SW480 (cell line): ENCODE measurements at regions not wholly inside any gene's neighbourhood (a gene's known extent, or its start where the extent isn't known, plus 50 kb on each side); places are given as distances from the start of the nearest gene placed in this dataset.

Experiments used
- DNase-seq: peaks from one replicate; pipeline ENCODE4 v3.0.0-alpha.2; 2016; ENCODE audit warnings: low spot score

DNA sequence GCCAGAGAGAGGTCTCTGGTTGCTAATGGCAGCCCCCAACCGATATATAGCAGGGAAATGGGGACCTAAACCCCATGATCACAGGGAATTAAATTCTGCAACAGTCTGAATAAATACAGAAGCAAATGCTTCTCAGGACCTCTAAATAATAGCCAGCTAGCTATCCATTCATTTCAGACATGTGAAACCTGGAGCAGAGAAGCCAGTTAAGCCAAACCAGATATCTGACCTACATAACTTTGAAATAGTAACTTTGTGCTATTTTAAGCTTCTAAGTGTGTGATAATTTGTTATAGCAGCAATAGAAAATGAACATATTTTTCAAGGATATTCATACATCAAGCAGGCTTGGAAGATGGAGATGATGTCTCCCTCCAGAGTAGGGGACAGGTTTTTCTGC, 1062.9 kb upstream of the CADM2 start:
- DNase-seq = no peak

DNA sequence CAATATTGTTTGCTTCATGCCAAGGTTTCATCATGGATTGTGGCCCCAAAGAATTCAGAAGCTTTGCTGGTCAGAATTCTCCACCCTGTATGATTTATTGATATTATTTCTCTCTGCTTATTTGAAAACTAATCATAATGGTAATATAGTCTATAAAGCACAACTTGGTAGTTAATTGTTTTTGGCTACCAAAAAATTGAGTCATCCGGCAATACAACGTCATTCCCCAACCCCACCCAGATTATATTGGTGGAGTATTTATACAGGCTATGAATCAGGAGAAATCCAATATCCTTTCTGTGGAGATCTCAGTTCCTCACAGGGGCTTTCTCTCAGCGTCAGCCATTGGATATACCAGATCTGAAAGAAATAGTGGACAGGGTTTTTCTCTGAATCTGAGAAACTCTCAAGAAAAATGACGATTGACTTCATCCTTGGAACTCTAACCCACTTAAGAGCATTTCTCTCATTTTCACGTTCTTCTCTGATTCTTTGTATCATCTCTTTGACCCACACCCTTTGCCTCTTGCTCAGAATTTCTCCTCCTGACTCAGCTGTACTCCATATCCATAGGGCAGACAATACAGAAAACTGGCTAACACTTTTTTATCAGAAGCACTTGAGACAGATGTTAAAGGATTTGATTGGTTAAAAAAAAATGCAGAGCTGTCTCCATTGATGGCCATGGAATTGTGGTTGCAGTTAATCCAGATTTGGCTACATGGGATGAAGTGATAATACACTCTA, 1055.8 kb upstream of the CADM2 start:
- no peak for DNase-seq

DNA sequence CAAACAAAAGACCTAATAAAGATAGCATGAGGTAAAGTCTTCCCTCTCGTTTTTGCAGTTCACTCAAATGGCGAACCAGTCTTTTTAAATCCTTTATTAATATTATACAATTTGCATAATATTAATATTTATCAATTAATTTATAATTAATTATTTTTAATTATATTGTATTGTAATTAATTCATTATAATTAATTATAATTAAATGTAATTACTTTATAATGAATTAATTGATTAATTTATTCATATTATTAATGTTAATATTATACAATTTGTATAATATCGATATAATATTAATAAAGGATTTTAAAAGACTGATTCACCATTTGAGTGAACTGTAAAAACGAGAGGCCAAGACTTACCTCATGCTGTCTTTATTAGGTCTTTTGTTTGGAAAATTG, 1045.4 kb upstream of the CADM2 start:
- no peak for DNase-seq

DNA sequence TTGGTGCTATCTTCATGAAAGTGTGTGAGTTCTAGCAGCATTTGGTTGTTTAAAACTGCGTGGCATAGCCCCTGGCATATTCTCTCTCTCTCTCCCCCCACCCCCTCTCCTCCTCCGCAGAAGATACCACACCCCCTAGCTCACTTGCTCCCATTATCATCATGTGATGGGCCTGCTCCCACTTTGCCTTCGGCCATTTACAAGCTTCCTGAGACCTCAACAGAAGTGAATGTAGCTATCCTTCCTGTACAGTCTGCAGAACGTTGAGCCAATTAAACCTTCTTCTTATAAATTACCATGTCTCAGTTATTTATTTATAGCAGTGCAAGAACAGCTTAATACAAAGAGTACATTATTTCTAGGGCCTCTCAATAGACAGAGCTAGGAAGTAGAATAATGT, 1032.5 kb upstream of the CADM2 start:
- no peak for DNase-seq

DNA sequence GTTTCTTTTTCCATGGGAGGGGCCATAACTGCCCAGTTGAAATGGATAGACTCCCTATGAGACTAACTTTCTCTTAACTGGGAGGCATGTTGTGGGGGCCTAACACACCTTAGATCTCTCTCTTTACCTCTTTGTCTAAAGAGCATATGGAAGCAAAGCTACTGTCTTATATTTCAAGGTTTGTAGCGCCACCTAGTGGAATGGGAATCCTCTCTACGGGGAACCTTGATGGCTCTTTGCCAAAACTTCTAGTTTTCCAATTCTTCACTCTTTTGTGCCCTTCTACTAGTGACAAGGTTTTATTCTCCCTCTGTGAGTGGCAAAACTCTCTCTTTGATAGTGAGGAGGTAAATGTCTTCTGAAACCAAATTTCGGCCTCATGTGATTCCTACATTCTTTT, 1030.4 kb upstream of the CADM2 start:
- peak; percentile 7 for DNase-seq

DNA sequence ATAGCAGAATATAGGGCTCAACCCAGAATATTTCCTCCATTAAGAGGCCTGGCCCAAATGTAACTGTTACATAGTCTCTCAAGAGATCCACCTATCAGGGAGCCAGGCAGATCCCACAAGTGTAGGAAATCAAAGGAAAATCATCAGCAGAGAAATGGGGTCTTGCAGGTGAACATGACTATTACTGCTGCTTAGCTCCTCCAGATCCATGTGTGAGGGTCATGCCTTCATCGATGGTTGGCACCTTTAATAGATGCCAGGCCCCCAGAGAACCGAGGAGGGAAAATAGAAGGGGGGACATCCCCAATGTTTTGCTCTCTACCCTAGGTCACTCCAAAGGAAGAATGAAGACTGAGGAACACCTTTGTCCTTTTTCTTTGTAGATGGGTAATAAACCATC, 1029.9 kb upstream of the CADM2 start:
- DNase-seq = no peak

DNA sequence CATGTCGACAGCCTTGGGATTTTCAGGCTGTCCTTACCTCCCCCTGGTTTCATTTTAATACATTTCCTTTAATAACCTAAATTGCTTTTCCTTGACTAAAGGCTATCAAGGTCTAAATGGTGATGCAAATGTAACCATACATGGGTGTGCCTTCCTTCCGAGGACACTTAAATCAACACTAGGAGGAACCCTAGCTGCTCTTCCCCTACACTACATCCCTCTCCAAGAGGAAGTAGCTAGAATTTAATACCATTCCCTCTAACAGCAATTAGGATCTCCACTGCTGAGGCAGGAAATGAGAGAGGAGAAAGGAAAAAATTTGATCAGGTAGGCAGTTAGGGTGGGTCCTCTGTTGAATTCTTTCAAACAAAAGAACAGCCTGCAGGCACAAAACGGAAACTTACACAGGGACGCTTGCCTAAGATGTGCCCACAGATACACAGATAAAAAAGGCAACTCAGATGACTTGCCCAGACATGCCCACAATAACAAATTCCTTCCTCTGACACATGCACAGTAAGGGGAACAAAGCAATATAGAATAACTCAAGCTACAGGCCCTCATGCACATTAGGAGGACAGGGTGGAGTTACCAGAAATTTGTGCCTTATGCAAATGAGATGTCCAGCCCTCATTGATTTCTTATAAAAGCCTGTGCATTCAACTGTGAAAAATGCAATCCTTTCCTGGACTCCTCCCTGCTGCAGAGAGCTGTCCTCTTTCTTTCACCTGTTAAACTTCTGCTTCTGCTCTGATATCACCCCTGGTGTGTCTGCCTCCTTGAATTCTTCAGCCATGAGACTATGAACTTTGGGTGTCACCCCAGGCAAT, 1024.4 kb upstream of the CADM2 start:
- peak; percentile 56 for DNase-seq

DNA sequence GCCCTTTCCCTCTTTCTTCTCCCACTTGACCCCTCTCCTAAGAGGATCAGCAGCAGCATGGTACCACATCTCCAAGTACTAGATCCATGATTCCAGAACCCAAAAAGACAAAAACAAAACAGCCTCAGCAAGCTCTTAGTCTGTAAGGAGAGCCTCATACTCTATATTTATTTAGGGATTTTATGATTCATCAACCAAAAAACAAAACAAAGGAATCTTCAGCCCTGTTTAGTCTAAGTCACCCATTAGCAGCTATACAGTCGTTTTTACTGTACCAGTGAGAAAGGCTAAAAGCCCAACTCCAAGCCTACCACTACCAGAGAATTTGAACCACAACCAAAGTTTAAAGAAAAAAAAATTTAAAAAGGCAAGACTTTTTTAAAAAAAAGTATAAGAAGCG, 1020.3 kb upstream of the CADM2 start:
- DNase-seq = no peak

DNA sequence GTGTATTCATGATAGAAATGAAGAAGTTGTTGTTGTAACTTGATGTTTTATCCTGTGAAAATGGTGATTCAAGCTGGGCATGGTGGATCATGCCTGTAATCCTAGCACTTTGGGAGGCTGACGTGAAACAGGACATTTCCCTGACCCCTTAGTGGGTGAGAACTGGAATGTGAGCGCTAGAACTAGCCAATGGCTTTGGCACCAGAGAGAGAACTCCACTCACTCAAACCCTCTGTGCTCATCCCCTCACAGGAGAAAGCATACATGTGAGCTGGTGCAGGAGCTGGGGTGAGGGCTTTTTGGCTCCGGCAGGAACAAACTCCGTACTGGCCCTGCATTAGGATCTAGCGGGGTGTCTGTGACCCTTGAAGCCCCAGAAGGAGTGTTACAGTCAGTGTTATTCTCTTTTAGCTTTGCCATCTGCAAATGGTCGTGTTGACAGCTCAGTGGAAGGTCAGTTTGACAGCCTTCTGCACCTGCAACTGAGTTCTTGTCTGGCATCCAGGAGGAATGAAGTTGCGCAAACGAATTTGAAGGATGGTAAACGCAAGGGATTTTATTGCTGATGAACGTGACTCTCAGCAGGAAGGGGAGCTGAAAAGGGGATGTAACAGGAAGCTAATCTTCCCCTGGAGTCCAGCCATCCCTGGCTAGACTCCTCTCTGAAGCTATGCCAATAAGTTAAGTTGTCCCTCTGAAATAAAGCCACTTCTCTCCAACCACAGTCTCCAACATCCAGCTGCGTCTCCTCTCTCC, 1016.6 kb upstream of the CADM2 start:
- DNase-seq = no peak

DNA sequence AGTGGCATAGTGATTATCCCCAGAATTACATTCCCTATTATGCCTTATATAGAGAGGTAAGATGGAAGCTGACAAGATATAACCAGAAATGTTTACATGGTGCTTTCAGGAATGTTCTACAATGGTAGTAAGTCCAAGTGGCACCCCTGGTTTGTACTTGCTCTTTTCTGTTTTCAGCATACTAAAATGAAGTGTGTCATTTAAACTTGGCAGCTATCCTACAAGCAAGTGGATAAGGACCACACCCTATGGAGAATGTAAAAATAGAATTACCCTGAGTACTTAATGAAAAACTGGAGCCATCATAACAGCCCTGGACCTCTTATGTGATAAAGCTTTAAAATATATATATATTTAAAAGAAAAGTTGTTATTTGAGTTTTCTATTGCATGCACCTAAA, 1012.7 kb upstream of the CADM2 start:
- no peak for DNase-seq

DNA sequence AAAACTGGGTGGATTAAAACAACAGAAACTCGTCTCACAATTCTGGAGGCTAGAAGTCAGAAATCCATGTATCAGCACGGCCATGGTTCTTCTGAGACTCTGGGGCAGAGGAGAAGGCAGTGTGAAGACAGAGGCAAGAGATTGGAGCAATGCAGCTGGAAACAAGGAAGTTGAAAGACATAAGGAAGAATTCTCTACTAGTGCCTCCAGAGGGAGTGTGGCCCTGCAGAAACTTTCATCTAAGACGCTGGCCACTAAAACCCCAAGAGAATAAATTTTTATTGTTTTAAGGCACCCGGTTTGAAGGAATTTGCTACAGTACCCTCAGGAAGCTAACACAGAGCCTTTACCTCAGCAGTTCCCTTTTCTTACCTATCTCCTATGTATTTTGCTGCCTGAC, 1012.2 kb upstream of the CADM2 start:
- DNase-seq = no peak

DNA sequence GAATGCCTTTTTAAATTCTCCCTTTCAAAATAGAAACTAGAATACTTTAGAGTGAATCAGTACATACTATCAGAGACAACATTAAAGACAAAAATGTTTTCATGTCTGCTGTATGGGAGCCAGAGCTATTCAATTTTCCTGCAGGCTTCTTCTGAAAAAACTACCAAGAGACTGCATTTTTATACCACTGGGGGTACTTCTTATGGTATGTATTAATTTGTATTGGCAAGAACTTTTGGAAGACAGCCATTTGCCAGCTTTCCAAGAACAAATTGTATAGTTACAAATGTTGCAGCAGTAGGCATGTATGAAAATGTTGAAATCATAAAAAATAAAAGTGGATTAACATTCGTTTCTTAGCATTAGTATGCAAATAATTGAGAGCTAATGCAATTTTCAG, 1010.0 kb upstream of the CADM2 start:
- no peak for DNase-seq

DNA sequence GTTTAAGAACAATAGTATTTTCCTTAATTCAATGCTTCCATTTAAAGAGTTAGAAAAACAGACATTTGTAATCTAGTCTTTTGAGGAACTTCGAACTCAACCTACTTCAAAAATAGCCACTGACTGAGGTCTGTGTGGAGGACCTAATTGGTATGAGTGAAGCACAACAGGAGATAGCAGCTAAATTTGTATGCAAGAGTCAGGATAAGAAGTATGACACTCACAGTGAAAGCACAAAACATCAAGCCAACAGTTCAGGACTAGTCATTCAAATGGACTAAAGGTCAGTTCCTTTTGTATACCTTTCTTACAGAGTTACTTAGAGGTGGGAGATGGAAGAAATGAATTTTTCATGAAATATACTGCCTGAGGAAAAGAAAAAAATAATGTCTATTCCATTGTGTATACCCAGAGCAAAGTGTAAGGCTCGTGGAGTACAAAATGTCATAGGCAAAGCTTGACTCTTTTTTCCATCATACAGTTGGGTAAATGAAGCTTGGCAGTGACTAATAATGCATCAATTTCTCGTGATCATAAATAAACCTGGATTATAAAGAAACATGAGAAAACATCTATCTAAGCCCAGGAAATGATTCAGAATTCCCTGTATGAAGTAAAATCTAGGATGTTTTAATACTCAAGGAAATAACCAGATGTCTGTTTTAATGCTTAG, 1005.2 kb upstream of the CADM2 start:
- no peak for DNase-seq

DNA sequence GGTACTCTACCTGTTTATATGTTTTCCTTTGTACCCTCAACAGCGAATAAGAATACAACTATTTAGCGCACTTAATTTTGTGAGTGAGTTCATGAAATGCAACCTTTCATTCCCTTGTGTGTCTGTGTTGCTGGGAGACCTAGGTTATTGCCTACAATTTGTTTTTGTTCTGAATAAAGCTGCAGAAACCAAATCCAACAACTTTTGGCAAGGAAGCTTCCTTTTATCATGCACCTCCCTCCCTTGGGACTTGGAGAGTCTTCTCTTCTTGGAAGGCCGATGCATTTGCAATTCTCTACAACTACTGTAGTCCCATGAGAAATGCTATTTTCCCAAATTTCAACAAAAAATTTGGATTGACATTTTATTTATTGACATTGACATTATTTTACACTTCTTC, 1002.4 kb upstream of the CADM2 start:
- DNase-seq = no peak

DNA sequence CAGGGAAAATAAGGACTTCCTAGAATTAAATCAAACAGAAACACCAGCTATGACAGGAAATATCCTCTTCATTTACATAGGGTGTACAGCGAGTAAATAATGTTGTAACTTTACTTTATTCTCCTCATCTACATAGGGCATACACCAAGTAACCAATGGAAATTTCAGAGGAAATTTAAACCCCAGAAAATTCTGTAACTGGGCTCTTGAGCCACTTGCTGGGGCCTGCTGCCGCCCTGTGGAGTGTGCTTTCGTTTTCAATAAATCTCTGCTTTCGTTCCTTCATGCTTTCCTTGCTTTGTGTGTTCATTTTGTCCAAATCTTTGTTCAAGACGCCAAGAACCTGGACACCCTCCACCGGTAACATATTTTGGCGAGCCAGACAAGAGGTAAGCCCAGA, 990.4 kb upstream of the CADM2 start:
- no peak for DNase-seq

DNA sequence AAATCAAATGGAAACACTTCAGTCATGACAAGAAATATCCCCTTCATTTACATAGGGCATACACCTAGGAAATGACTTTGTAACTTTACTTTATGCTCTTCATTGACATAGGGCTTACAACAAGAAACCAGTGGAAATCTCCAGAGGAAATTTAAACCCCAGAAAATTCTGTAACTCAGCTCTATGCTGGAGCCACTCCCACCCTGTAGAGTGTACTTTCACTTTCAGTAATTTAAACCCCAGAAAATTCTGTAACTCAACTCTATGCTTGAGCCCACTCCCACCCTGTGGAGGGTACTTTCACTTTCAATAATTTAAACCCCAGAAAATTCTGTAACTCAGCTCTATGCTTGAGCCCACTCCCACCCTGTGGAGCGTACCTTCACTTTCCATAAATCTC, 987.1 kb upstream of the CADM2 start:
- no peak for DNase-seq

DNA sequence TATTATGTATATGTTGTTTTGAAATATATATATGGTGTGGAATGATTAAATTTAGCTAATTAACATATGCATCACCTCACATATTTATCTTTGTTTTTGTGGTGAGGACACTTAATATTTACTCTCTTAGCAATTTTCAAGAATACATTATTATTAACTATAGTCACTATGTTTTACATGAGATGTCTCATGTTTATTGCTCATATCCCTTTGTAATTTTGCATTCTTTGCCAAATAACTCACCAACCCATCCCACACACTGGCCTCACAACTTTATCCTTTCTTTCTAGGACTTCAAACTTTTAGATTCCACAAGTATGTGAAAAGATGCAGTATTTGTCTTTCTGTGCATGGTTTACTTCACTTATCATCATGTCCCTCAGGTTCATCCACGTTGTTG, 950.2 kb upstream of the CADM2 start:
- no peak for DNase-seq

DNA sequence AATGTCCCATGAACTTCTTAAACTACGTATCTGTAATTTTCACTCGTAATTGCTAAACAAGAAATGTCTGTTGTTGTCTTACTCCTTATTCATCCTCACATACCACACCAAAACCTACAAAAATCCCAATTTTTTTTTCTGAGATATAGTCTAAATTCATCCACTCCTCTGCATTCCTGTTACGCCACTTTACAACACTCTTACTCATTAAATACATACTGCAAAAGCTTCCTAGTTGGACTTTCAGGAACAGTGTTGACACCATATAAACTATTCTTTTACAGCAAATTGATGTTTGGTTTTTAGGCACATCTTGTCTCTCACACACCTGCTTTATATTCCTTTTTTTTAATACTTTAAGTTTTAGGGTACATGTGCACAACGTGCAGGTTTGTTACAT, 934.9 kb upstream of the CADM2 start:
- DNase-seq = no peak

DNA sequence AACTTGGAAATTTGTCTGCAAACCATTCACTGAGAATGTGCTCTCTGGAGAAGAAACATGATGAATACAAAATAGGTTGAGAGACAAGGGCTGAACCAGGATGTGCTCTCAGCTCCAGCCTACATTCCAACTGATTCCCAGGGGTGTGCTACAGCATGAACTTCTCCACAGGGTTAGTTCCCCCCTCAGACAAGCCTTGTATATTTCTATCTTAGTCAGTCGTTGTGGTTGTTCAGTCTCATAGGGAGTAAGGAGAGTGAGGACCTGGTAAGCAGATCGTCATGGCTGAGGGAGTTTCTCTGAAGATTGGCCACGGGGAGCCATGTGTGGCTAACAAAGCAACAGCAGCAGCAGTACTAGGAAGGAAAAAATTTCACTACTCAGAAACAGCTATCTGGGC, 919.7 kb upstream of the CADM2 start:
- DNase-seq = no peak

DNA sequence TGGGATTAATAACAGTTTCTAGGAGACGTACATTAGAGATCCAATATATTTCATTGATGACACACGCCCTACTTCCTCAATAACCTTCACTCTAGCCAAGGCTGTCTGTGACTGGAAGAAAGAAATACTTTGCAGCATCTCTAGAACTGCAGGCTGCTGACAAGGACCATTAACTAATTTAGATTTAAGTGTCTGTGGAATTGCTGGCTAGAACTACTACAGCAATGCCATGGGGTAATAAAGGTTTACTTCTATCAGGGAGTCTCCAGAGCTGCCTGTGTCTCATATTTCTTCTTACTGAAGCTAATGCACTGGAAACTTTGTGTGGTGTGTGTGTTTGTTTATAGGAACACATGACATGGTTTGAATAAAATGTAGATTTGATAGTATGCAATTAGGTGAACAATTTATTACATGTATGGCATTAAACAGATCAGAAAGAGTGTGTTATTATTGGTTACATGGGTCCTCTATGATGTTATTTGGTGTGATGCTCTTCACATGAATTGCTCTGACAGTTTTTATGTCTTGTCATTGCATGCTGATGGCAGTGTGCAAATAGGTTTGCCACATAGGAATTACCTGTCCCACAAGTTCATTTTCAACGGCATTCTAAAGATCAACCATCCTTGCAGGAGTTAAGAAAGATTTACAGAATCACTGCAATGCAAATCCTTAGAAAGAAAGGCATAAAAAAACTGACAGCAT, 916.2 kb upstream of the CADM2 start:
- no peak for DNase-seq

DNA sequence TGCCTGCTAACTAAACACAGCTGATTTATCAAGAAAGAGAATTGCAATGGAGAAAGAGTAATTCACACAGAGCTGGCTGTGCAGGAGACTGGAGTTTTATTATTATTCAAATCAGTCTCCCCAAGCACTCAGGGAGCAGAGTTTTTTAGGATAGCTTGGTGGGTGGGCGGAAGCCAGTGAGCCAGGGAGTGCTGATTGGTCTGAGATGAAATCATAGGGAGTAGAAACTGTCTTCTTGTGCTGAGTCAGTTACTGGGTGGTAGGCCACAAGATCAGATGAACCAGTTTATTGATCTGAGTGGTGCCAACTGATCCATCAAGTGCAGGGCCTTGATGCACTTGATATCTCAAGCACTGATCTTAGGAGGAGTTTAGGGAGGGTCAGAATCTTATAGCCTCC, 891.9 kb upstream of the CADM2 start:
- DNase-seq = no peak

DNA sequence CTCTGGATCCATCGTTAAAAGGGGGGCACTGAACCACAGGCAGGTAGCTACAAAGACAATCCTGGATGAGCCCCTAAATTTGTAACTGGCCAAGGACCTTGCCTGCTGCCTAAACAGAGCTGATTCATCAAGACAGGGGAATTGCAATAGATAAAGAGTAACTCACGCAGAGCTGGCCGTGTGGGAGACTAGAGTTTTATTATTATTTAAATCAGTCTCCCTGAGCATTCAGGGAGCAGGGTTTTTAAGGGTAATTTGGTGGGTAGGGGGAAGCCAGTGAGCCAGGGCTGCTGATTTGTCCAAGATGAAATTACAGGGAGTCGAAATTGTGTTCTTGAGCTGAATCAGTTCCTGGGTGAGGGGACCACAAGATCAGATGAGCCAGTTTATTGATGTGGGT, 885.1 kb upstream of the CADM2 start:
- no peak for DNase-seq
